GM19397 (cell line): ENCODE measurements at regions not wholly inside any gene's neighbourhood (a gene's known extent, or its start where the extent isn't known, plus 50 kb on each side); places are given as distances from the start of the nearest gene placed in this dataset.

Source experiments
- ATAC-seq: cut with Tn5 transposase; IDR thresholded peaks from one replicate; pipeline ENCODE4 v1.9.1; 2021; ENCODE audit warnings: mild to moderate bottlenecking, moderate library complexity; ENCODE audit not compliant: unreplicated experiment

DNA sequence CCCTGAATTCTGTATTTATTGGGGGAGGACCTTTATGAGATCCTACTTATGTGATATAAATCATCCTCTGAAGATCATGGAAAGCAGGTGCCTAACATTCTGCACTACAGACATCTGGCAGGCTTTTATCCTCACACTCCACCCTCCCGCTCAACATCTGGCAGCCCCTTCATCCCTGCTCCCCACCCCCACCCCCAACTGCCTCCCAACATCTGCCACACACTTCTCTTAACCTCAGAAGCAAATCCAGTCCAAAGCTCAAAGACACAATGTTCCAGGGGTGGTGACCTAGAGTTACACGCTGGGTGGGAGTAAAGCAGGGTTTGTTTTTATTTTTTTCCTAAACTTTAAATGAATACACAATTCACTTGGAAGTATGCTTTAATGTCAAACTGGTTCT, 184.5 kb upstream of the ATP11B start:
- no peak for ATAC-seq

DNA sequence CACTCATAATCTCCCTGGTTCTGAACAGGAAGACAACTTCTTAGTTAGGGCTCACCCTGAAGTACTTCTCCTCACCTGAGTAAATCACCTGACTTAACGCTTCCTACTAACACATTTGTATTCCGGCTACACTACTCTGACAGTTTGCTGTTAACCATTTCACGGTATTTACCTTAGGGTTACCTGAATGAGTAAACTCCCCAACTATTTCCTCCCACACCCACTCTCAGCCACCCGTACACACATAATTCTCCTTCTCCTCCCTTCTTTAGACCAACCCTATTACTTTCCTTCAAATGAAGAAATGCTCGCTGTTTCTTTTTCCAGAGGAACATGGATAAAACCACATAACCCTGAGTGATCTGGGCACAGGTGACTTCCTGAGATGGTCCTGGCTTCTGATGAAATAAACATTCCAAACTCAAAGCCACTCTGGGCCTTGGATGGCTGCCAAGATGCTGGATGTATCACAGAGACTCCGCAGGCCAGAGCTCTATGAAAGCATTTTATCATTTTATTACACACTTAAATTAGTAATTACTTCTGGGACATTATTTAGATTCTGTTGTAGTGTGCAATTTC, 183.6 kb upstream of the ATP11B start:
- no peak for ATAC-seq

DNA sequence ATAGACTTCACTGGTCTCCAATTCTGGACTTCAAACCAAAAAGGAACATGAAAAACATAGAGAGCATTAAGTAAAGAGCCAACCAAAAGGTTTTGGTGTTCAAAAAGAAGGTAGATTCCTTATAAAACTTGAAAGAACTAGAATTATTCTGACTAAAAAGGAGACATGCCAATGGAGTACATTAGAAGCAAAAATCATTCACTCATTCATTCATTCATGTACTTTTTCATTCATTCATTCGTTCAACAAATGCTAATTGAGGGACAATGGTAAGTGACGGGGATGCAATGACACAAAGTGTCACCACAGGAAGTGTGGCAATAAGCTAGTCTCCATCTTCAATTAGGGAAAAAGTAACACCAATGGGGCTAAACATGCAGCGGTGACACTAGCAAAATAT, 181.0 kb upstream of the ATP11B start:
- no peak for ATAC-seq

DNA sequence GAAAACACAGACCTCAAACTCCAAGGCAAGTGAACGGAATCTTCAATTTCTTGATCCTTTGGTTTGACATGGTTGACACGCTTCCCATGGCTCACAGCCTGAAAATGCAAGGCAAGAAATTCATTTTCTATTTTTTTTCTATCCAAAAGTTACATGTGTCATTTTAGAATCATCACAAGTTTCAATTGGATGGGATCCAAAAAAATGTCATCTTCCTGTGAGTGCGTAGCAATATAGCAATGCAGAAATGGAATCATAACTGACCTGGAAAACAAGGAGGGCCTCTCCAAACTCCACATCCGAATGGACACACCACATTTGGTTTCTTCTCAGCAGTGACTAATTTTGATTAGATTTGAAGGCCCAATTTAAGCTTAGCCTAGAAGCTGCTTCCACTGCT, 175.8 kb upstream of the ATP11B start:
- ATAC-seq = no peak

DNA sequence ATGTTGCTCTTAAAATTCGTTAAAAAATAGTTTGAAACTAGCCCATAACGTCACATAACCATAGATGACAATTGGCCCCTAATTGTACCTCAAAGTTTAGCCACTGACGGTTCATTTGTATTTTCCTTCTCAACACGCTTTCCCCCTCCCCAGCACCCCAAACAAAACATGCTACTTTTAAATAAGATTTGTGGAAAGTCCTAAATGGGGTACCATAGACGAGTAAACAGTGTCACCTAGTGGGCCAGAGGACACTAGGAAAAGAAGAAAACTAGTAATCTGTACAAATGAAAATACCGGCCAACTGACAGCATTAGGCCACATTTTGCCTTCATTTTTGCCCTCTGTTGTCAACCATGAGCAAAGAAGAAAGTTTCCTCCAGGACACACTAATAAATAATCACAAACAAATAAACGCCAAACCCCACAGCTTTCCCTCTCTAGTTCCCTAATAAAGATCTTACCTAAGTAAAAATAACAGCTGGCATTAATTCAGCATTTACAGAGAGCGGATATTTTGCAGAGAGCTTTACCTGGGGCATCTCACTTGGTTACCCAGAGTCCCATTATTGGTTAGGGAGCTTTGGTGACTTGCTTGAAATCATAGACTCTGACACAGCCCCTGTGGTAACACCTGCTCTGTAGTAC, 175.1 kb upstream of the ATP11B start:
- no peak for ATAC-seq

DNA sequence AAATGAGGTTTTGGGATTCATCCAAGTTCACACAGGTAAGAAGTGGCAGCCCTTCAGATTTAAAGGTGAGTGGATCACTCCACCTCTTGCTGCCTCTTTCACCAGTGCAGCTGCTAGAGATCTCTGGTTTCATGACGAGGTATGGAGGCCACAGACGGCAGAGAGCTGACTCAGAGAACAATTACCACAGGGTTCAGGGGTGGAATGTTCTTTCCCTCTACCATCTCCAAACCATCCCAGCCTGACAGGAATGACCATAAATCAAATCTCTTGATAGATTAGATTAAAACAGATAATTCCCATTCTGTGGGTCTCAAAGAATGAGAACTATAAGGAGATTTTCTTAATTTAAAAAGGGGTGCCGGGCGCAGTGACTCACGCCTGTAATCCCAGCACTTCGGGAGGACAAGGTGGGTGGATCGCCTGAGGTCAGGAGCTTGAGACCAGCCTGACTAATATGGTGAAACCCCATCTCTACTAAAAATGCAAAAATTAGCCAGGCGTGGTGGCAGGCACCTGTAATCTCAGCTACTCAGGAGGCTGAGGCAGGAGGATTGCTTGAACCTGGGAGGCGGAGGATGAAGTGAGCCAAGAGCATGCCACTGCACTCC, 174.2 kb upstream of the ATP11B start:
- ATAC-seq = no peak

DNA sequence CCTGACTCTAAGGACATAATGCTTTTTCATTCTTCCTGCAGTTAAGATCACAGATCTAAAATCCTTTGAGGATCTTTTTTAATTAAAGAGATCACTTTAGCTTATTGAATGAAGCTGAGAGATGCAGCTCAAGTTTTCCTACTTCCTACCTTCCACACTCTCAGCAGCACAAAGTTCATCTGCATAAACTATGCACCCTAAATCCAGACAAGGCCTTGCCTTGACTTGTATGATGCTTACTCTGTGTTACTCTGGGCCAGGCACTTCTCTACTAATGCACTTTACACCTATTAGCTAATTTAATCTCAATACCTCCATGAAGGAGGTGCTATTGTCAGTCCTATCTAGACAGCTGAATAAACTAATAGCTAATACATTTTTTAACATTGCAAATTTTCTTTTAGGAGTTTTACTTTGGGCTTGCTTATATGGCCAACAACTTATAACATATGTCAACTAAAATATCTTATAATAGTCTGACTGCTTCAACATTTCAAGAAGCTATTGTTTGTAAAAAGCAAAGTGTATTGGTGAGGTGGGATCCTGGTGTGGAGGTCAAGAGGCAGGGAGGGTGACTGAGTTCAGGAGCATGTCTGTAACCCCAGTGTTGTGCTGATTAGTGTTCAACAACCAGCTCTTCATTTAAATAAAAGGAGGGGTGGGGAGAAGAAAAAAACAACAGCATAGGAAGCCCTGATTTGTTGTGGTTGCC, 172.4 kb upstream of the ATP11B start:
- ATAC-seq = no peak

- no peak for ATAC-seq
Observed at GRCh38 chr3:182621435-182622240, 171.7 kb upstream of the ATP11B start.

- no peak for ATAC-seq
Observed at GRCh38 chr3:182622241-182622545, 171.1 kb upstream of the ATP11B start.

DNA sequence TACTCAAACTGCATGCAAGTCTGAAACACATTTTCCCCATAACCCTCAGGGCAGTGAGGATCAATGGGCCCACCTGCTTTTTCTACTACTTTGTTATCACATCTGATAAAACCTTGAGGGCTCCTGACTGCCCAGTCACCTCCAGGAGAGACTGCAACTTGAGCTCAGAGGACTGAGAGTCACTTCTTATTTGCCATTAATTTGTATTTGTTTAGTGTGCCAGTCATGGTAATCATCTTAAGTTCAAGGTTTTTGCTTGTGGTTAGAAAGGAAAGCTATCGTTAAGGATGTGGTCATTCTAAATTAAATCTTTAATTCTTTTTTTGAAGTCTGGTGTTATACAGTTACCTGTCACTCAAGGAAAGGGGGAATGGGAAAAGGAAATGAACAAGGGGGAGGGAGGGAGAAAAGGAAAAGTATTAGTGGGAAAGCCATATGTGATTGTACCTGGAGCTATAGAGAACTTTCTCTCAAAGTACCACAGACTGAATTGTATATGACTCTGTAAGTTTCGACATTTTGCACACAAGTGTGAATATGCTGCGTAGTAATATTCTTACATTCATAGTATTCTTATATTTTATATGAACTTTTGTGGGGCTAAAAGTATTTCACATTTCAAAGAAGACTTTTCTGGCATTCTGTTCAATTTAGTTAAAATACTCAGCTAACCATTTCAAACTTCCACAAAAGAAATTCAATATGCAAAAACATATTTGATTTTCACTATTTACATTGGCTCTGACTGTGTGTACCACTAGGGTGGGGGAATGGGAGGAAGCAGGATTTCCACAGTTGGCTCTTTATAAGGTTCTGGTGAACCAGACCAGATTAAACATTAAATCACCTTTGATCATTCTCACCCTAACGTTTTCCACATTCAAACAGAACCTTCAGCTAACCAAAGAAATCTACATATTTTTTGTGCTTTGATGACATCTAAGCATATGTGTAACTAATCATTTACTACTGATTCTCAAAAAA, 166.5 kb upstream of the ATP11B start:
- no peak for ATAC-seq

GRCh38 chr3:182628531-182628930, 164.8 kb upstream of the ATP11B start:
- no peak for ATAC-seq

DNA sequence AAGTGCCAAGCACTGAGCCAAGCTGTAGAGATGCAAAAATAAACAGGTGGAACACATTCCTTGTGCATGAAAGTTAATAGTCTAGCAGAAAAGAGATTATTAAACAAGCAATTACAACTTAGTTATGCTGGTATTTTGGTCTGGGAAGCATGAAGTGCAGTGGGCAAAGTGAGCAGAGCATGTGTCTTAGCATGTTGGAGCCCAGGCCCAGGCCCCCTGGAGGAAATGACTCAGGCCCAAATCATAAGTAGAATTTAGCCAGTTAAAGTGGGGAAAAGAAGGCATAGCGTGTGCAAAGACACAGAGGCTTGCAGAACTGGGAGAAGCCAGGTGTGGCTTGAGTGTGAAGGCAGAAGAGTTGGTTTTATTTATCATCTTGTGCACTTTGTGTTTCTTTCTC, 163.8 kb upstream of the ATP11B start:
- no peak for ATAC-seq

DNA sequence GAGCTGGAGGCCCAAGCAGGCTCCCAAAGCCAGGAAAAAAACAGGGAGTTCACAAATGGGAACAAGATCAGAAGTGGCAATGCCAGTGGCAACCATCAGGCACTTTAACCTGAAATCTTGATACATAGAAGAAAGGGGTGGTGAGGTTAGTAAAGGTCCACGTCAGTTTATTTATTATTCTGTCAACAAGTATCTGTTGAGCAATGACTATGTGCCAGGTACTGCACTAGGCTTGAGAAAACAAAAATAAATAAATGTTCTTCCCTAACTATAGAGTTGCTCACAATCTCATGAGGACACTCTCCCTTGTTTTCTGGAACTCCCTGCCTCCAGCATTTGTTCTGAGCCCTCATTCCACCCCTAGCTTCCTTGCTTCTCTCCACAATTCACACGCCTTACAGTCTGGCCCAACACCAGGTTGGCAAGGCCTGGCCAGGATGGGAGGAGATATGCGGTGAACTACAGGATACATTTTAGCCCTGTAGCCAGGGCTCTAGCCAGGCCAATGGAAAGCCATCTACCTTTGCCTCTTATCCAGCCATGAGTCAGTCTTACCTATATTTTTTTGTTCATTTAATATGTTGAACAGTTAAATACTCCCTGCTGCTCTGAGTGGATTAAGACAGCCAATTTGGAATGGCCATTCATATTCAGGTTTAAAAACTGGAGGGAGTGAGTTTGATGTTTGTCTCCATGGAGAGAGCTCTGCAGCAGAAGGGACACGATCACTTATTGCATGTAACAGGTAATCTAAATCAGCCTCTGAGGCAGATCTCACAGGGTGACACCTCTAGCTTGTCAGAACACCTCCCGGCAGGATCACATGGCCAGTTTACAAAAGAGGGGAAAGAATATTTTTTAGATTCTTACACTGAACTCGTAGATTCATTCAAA, 161.9 kb upstream of the ATP11B start:
- ATAC-seq = no peak

- ATAC-seq = no peak
Observed at GRCh38 chr3:182632077-182632393, 161.3 kb upstream of the ATP11B start.

- ATAC-seq = no peak
Observed at GRCh38 chr3:182633186-182633585, 160.1 kb upstream of the ATP11B start.

DNA sequence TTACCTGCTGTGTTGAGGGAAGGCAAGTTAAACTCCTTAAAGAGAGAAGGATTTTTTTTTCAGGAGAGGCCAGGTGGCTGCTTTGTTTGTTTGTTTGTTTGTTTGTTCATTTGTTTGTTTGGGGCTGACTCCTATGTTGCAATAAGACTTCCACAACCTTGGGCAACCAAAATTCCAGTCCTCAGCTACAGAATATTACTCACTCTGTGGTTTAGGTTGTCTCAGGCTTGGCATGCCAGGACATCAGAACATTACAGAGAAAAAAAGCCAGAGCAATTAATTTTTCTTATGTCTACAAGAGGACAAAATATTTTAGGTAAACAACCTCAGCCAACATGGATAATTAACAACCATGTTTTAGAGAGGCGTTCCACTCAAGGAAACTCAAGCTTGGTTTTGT, 156.7 kb upstream of the ATP11B start:
- no peak for ATAC-seq

DNA sequence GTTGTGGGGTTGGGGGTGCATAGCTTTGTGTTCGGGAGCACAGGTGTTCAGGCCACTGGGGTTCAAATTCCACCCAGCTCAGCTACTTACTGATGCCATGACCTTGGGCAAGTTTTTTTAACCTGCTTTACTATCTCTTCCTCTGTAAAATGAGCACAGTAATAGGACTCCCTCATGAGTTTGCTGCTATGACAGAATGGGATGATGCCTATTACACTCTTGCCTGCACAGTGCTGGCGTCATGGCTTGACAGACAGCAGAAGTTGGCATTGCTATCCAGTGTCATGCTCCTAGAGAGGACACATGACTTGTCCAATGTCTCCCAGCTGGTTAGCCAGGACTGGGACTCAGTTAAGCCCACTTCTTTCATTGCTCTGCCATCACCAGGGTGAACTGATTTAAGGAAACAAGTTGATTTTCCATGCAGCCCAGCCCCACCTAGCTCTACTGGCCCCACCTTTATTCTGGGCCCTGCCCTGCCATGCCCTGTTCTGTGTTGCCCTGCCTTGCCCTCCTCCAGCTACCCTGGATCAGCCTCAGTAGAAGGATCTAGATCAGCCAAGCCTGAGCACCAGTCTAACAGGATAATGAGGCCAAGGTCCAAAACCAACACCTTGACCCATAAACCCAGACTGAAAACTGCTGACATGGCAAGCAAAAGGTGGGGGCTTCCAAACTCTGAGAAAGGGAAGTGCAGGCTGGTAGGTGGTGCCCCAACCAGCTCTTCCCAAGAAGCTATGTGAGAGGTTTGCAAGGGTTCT, 155.8 kb upstream of the ATP11B start:
- ATAC-seq = no peak

DNA sequence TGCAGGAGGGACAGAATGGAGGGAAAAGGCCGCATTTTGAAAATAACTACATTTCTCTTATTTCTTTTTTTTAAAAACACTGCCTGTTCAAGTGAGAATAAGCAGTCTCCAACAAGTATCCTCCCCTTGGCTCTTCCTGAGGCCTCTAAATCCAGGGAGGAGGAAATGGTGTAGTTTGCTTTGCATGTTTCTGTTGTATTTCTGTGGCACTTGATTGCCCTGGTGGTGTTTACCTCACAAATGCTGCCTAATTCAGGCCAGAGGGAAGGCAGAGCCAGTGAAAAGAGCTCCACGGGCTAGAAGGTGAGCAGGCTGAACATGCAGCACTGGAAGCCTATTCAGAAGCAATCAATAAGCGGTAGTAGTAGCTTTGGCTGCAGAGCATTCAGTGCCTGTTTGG, 149.3 kb upstream of the ATP11B start:
- no peak for ATAC-seq
